BLaER1 treated with 17β-estradiol and CSF1 and Interleukin-3, amounts not matched to agents 10 nM and 100 nM (cell line): ENCODE measurements at regions not wholly inside any gene's neighbourhood (a gene's known extent, or its start where the extent isn't known, plus 50 kb on each side); places are given as distances from the start of the nearest gene placed in this dataset.
"Not testable (repeated sequence)": the region's sequence is repeated elsewhere in the genome, so short reads cannot be mapped to it uniquely, and the experiment has no call there.

Experiments
- H3K27ac ChIP-seq, 11 experiments: shearing (Covaris generic); formaldehyde crosslinking; 2 replicates each; pipeline ENCODE4 v1.8.1; 2022
- H3K27me3 ChIP-seq, 11 experiments: shearing (Covaris generic); formaldehyde crosslinking; 2 replicates each; pipeline ENCODE4 v1.8.1; 2022
- H3K36me3 ChIP-seq, 11 experiments: shearing (Covaris generic); formaldehyde crosslinking; 2 replicates each; pipeline ENCODE4 v1.8.1; 2022
- H3K4me1 ChIP-seq, 10 experiments: shearing (Covaris generic); formaldehyde crosslinking; 2 replicates each; pipeline ENCODE4 v1.8.1; 2022
- H3K4me2 ChIP-seq, 11 experiments: shearing (Covaris generic); formaldehyde crosslinking; 2 replicates each; pipeline ENCODE4 v1.8.1; 2022
- H3K4me3 ChIP-seq, 10 experiments: shearing (Covaris generic); formaldehyde crosslinking; 2 replicates each; pipeline ENCODE4 v1.8.1; 2022
- H3K9ac ChIP-seq, 11 experiments: shearing (Covaris generic); formaldehyde crosslinking; 2 replicates each; pipeline ENCODE4 v1.8.1; 2022
- H3K9me3 ChIP-seq, 11 experiments: shearing (Covaris generic); formaldehyde crosslinking; replicated peaks in 1 of 11; 2 replicates each; pipeline ENCODE4 v1.8.1; 2022
- H4K20me1 ChIP-seq, 11 experiments: shearing (Covaris generic); formaldehyde crosslinking; 2 replicates each; pipeline ENCODE4 v1.8.1; 2022
- Cebpa-rat ChIP-seq, 11 experiments: shearing (Covaris generic); IDR thresholded peaks; 2 replicates each; pipeline ENCODE4 v1.8.1; 2022

GRCh38 chr4:52472444-52472843, 186.7 kb downstream of the USP46 start:
- Histone ChIP-seq H3K27me3 (no peaks in the 10 kb centered on the region), H3K9ac (no peak overlapping the region), H4K20me1 (no peaks in the 10 kb centered on the region), H3K36me3 (no peaks in the 10 kb centered on the region), H3K27ac (no peak overlapping the region), H3K4me2 (no peak overlapping the region), H3K4me3 (no peak overlapping the region), H3K4me1 (peaks cover 0 to 7% (median 5%) of the 10 kb centered on the region in 10 experiments; a peak in 7 of 20 replicates), H3K9me3 (no peaks in the 10 kb centered on the region)
- TF ChIP-seq Cebpa-rat (IDR thresholded peaks at IDR 0.05): no peak

DNA sequence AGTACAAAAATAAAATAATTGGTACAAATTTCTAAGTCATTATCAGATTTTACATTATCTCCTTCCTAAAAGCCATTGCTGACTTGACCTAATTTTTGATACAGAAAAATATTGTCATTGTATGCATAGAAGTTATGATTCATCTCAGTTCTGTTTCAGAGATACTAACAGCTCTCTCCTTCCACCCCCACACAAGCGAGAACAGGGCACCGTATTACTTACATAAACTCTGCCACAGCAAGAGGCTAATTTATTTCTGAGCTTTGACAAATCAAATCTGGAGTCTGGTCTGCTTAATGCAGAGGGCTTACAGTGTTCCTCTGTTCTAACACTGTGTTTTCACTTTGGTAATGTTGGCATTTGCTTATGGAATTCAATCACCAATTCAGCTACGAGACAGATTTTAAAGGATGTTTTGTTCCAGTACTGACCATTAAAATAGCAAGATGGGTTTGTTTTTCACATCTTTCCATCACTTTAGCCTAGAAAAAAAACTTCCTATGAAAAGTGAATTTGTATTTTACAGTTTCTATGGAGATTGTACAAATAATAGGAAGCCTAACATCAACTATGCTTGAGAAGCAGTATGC, 181.8 kb downstream of the USP46 start:
- H3K27me3 ChIP-seq: no peaks in the 10 kb centered on the region
- no peaks in the 10 kb centered on the region for H3K4me1 ChIP-seq
- no peak overlapping the region for H3K4me3 ChIP-seq
- no peaks in the 10 kb centered on the region for H3K36me3 ChIP-seq
- no peak overlapping the region for H3K27ac ChIP-seq
- H4K20me1 ChIP-seq: no peaks in the 10 kb centered on the region
- no peak overlapping the region for H3K4me2 ChIP-seq
- H3K9me3 ChIP-seq: no peaks in the 10 kb centered on the region
- no peak for TF ChIP-seq Cebpa-rat (IDR thresholded peaks at IDR 0.05)
- no peak overlapping the region for H3K9ac ChIP-seq

DNA sequence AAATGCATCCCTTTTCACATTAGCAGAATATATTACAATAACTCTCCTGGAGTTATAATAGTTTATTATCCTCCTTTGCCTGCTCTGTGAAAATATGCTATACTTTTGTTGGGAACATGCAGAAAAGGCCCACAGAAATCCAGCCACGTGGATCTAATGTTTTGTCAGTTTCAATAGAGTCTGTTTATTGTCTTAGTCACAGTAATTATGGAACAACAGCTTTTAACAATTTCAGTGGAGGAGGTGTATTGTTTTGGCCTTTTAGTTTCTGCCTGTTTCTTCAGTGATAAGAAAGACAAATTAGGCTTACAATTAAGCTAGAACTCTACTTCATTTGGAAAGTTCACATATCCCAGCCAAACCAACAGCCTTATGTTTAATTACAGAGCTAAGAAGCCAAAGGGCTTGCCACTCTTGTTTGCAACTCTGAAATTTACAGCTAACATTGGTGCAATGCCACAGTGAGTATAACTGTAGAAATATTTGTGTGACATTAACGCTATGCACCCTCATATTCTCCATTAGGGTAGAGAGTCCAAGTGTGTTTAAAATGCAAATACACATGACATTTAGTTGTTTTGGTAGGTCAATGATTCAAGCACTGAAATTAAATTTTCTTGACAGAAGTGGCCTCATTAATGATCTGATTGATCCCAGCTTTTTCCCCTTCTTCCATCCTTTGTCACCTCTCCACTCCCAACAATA, 175.8 kb downstream of the USP46 start:
- Histone ChIP-seq H3K9me3 (no peaks in the 10 kb centered on the region), H3K4me3 (no peak overlapping the region), H3K4me2 (no peak overlapping the region), H3K36me3 (no peaks in the 10 kb centered on the region), H3K27ac (no peak overlapping the region), H3K4me1 (no peaks in the 10 kb centered on the region), H4K20me1 (no peaks in the 10 kb centered on the region), H3K27me3 (no peaks in the 10 kb centered on the region), H3K9ac (no peak overlapping the region)
- TF ChIP-seq Cebpa-rat (IDR thresholded peaks at IDR 0.05): no peak

GRCh38 chr4:52507774-52508173, 151.3 kb downstream of the USP46 start:
- peaks cover 0 to 15% (median 10%) of the 10 kb centered on the region in 10 experiments; a peak in 10 of 20 replicates for H3K4me1 ChIP-seq

DNA sequence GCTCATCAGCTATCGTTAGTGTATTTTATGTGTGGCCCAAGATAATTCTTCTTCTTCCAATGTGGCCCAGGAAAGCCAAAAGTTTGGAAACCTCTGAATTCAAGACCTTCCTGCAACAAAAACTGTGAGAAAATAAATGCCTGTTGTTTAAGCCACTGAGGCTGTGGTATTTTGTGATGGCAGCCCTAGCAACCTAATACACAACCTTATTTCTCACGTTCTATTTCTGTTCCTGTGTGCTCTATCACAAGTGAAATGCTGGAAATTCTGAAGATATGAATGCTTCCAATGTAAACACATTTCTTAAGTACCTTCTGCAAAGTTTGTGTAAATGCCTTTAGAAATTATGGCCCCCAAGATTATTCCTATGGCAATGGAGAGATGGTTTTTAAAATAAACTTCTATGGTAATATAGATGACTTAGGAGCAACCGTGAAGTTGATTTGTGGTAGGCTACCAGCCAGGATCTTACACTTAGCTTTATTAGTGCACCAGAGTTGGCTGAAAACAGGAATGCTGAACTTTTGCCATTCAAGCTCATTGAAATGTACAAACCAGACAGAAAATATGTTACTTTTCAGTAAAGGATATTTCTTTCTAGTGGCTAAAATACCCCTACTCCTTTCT, 148.0 kb downstream of the USP46 start:
- TF ChIP-seq Cebpa-rat (IDR thresholded peaks at IDR 0.05): no peak
- Histone ChIP-seq H3K27me3 (no peaks in the 10 kb centered on the region), H3K4me1 (peaks cover 0 to 15% (median 10%) of the 10 kb centered on the region in 10 experiments; a peak in 10 of 20 replicates), H3K9ac (no peak overlapping the region), H3K4me2 (no peak overlapping the region), H3K27ac (no peak overlapping the region), H3K4me3 (no peak overlapping the region), H3K36me3 (no peaks in the 10 kb centered on the region), H4K20me1 (no peaks in the 10 kb centered on the region), H3K9me3 (peaks cover 0 to 8% (median 4%) of the 10 kb centered on the region in 11 experiments; a peak in 5 of 22 replicates)

More at GRCh38 chr4:52507774-52508173, 151.3 kb downstream of the USP46 start:
- Histone ChIP-seq H3K4me3 (no peak overlapping the region), H3K9ac (no peak overlapping the region), H3K36me3 (no peaks in the 10 kb centered on the region), H3K4me2 (peak overlapping the region in 7 of 11 experiments; percentile 21 to 64 (median 42); a peak in 13 of 22 replicates), H3K27me3 (no peaks in the 10 kb centered on the region), H3K27ac (no peak overlapping the region), H3K9me3 (peaks cover 0 to 5% (median 0%) of the 10 kb centered on the region in 11 experiments; a peak in 2 of 22 replicates), H4K20me1 (no peaks in the 10 kb centered on the region)
- TF ChIP-seq Cebpa-rat (IDR thresholded peaks at IDR 0.05): no peak

GRCh38 chr4:52511825-52512224, 147.3 kb downstream of the USP46 start:
- Histone ChIP-seq H3K9me3 (peaks cover 0 to 9% (median 5%) of the 10 kb centered on the region in 11 experiments; a peak in 7 of 22 replicates), H3K27ac (no peak overlapping the region), H3K4me2 (no peak overlapping the region), H3K4me1 (peaks cover 0 to 14% (median 10%) of the 10 kb centered on the region in 10 experiments; a peak in 10 of 20 replicates), H3K9ac (no peak overlapping the region), H3K27me3 (no peaks in the 10 kb centered on the region), H3K36me3 (no peaks in the 10 kb centered on the region), H3K4me3 (no peak overlapping the region), H4K20me1 (no peaks in the 10 kb centered on the region)
- no peak for TF ChIP-seq Cebpa-rat (IDR thresholded peaks at IDR 0.05)

DNA sequence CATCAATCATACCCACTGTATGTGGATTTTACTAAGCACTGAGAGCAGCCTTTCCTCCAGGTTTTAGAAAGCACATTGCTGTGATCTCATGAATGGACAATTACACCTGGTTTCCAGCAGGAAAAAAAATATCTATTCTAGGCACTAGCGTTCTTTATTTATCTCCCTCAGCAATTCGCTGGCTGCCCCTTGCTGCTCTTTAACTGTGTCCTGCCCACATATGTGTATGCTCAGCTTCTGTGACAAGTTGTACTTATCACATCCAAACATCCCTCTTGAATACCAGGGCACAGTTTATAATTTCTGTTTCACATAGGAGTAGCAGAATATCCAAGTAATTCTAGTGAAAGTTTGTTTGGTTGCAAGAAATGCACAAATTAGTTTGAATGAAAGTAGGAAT, 146.8 kb downstream of the USP46 start:
- no peak for TF ChIP-seq Cebpa-rat (IDR thresholded peaks at IDR 0.05)
- Histone ChIP-seq H3K4me3 (no peak overlapping the region), H3K4me1 (peaks cover 0 to 10% (median 8%) of the 10 kb centered on the region in 10 experiments; a peak in 10 of 20 replicates), H3K27ac (no peak overlapping the region), H3K4me2 (no peak overlapping the region), H3K9me3 (peaks cover 0 to 9% (median 5%) of the 10 kb centered on the region in 11 experiments; a peak in 6 of 22 replicates), H3K27me3 (no peaks in the 10 kb centered on the region), H4K20me1 (no peaks in the 10 kb centered on the region), H3K9ac (no peak overlapping the region), H3K36me3 (no peaks in the 10 kb centered on the region)

DNA sequence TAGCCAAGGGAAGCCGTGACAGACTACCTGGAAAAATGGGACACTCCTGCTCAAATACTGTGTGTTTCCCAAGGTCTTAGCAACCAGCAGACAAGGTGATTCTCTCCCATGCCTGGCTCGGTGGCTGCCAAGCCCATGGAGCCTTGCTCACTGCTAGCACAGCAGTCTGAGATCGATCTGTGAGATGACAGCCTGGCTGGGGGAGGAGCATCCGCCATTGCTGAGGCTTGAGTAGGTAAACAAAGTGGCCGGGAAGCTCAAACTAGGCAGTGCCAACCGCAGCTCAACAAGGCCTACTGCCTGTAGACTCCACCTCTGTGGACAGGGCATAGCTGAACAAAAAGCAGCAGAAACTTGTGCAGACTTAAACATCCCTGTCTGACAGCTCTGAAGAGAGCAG, 137.0 kb downstream of the USP46 start:
- not testable (repeated sequence) for H3K36me3 ChIP-seq, H3K27ac ChIP-seq, H4K20me1 ChIP-seq, H3K4me2 ChIP-seq, H3K9ac ChIP-seq, H3K4me3 ChIP-seq, H3K9me3 ChIP-seq, H3K27me3 ChIP-seq, H3K4me1 ChIP-seq

DNA sequence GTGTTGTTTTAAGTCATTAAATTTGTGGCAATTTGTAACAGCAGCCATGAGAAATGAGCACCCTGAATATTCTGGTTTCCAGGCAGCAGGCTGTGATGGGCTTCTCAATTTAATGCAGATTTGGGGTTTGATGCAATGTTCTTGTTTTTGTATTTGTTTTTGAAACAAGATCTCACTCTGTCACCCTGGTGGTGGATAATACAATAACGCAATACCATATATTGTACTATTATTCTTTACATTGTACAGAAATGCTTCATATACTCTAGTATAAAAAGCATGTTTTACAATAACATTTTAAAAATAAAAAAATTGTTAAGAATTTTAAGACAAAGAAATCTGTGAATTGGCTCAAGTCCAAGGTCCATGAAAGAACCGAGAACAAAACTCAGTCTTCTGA, 129.1 kb downstream of the USP46 start:
- TF ChIP-seq Cebpa-rat (IDR thresholded peaks at IDR 0.05): no peak

More for the DNA sequence above, 129.1 kb downstream of the USP46 start:
- H3K4me1 ChIP-seq: no peaks in the 10 kb centered on the region
- H4K20me1 ChIP-seq: no peaks in the 10 kb centered on the region
- peaks cover 0 to 24% (median 10%) of the 10 kb centered on the region in 11 experiments; a peak in 15 of 22 replicates for H3K9me3 ChIP-seq
- H3K27ac ChIP-seq: no peak overlapping the region
- no peaks in the 10 kb centered on the region for H3K27me3 ChIP-seq
- no peak overlapping the region for H3K4me3 ChIP-seq
- H3K9ac ChIP-seq: no peak overlapping the region
- no peaks in the 10 kb centered on the region for H3K36me3 ChIP-seq
- H3K4me2 ChIP-seq: no peak overlapping the region
